Calu3 (cell line): ENCODE measurements at regions not wholly inside any gene's neighbourhood (a gene's known extent, or its start where the extent isn't known, plus 50 kb on each side); places are given as distances from the start of the nearest gene placed in this dataset.

Experiments
- BruUV-seq: library from RNA; stranded (reverse); fragments of 400-500 nt; replicated peaks from 2 replicates; lab custom pipeline; 2021; lab: Mats Ljungman, UMichigan
- CTCF ChIA-PET: fragments of 300-600 bp; sonication (Branson Sonifier 250); formaldehyde crosslinking; loops from one replicate; lab custom pipeline; 2022; ENCODE audit warnings: antibody characterized with exemption; lab: Charles Lee
- DNase-seq: peaks from one replicate; pipeline ENCODE4 v3.0.0; 2022
- H3K27ac Mint-ChIP-seq: one replicate; pipeline ENCODE4 v1.8.0; 2022; ENCODE audit warnings: mixed read lengths; ENCODE audit not compliant: unreplicated experiment
- H3K27me3 Mint-ChIP-seq: one replicate; pipeline ENCODE4 v1.8.0; 2022; ENCODE audit warnings: mixed read lengths; ENCODE audit not compliant: unreplicated experiment
- H3K36me3 Mint-ChIP-seq: one replicate; pipeline ENCODE4 v1.8.0; 2022; ENCODE audit warnings: mild to moderate bottlenecking, moderate library complexity, mixed read lengths; ENCODE audit not compliant: insufficient read depth, unreplicated experiment
- H3K4me1 Mint-ChIP-seq: one replicate; pipeline ENCODE4 v1.8.0; 2022; ENCODE audit warnings: mild to moderate bottlenecking, low read depth, mixed read lengths; ENCODE audit not compliant: unreplicated experiment
- H3K4me3 Mint-ChIP-seq: one replicate; pipeline ENCODE4 v1.8.0; 2022; ENCODE audit warnings: mild to moderate bottlenecking, low read depth, moderate library complexity, mixed read lengths; ENCODE audit not compliant: unreplicated experiment
- H3K9me3 Mint-ChIP-seq: one replicate; pipeline ENCODE4 v1.8.0; 2022; ENCODE audit warnings: low read depth, mixed read lengths; ENCODE audit not compliant: unreplicated experiment
- CTCF ChIP-seq: fragments of 200-600 bp; IDR thresholded peaks from one replicate; pipeline ENCODE4 v1.8.0; 2022; ENCODE audit warnings: antibody characterized with exemption; ENCODE audit not compliant: unreplicated experiment
- intact Hi-C: fragments of 100-400 bp; cut with micrococcal nuclease; formaldehyde crosslinking; loops from one replicate; pipeline ENCODE4 v1.10.0; 2022; ENCODE audit not compliant: unreplicated experiment

- H3K27ac Mint-ChIP-seq = no peak overlapping the region
- H3K9me3 Mint-ChIP-seq = peaks cover 26% of the 10 kb centered on the region
- no peak overlapping the region for H3K4me3 Mint-ChIP-seq
- DNase-seq = no peak
- TF ChIP-seq CTCF = no peak
- no peaks in the 10 kb centered on the region for H3K36me3 Mint-ChIP-seq
- H3K4me1 Mint-ChIP-seq = no peaks in the 10 kb centered on the region
- H3K27me3 Mint-ChIP-seq = no peaks in the 10 kb centered on the region
- CTCF ChIA-PET = no interaction called here
- BruUV-seq = no TSS peak
- intact Hi-C loops = no loop called here
Observed at GRCh38 chr19:31664997-31665396, 315.8 kb upstream of the TSHZ3 start.

GRCh38 chr19:31666126-31666525, 316.9 kb upstream of the TSHZ3 start:
- DNase-seq = no peak
- Mint-ChIP-seq H3K4me1 (no peaks in the 10 kb centered on the region), H3K4me3 (no peak overlapping the region), H3K9me3 (peaks cover 22% of the 10 kb centered on the region), H3K27ac (no peak overlapping the region), H3K36me3 (no peaks in the 10 kb centered on the region), H3K27me3 (no peaks in the 10 kb centered on the region)
- CTCF ChIA-PET = no interaction called here
- TF ChIP-seq CTCF = no peak
- intact Hi-C loops = no loop called here
- no TSS peak for BruUV-seq

- Mint-ChIP-seq H3K4me1 (no peaks in the 10 kb centered on the region), H3K27me3 (no peaks in the 10 kb centered on the region), H3K36me3 (no peaks in the 10 kb centered on the region), H3K27ac (no peak overlapping the region), H3K4me3 (no peak overlapping the region), H3K9me3 (peaks cover 19% of the 10 kb centered on the region)
- BruUV-seq = no TSS peak
- intact Hi-C loops = no loop called here
- CTCF ChIA-PET = no interaction called here
- TF ChIP-seq CTCF = no peak
- no peak for DNase-seq
Observed at GRCh38 chr19:31667106-31667505, 317.9 kb upstream of the TSHZ3 start.

DNA sequence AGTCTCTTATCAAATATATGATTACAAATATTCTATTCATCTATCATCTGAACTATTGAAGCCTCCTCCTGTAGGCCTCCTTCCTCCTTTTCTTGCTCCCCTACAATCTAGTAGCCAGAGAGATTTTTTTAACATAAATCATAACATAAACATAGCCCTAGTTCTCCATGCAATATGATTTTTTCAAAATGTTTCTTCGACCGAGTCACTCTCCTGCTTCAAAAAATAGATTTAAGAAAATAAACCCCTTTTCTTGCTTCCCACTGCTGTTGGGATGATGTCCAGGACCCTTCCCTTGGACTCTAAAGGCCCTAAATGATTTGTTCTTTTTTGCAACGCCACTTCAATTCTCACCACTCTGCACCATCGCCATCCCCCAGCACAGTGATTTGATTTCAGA, 319.7 kb upstream of the TSHZ3 start:
- CTCF ChIA-PET = no interaction called here
- no peak overlapping the region for H3K27ac Mint-ChIP-seq
- peaks cover 23% of the 10 kb centered on the region for H3K9me3 Mint-ChIP-seq
- intact Hi-C loops = no loop called here
- H3K4me3 Mint-ChIP-seq = no peak overlapping the region
- no peak for DNase-seq
- H3K27me3 Mint-ChIP-seq = no peaks in the 10 kb centered on the region
- no peaks in the 10 kb centered on the region for H3K4me1 Mint-ChIP-seq
- no peak for TF ChIP-seq CTCF
- no TSS peak for BruUV-seq
- H3K36me3 Mint-ChIP-seq = no peaks in the 10 kb centered on the region

DNA sequence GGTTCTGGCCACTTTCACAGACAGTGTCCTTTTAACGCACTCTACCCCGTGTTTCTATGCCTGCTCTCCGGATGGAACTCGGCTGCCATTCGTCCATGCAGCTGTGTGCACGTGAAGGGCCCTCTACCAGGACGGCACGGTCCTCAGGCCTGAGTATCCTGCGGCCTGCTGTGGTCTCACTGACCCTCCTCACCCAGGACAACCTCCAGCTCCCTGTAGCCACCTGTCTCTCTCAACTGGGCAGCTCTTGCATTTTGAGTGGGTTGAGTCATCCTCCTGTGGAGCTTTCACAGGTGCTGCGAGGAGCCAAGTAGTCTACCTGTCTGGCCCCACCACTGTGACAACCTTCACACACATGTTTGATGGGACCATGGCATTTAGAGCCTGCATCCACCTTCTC, 321.7 kb upstream of the TSHZ3 start:
- no TSS peak for BruUV-seq
- CTCF ChIA-PET = no interaction called here
- no peak overlapping the region for H3K27ac Mint-ChIP-seq
- H3K4me1 Mint-ChIP-seq = no peaks in the 10 kb centered on the region
- DNase-seq = no peak
- intact Hi-C loops = no loop called here
- no peaks in the 10 kb centered on the region for H3K36me3 Mint-ChIP-seq
- no peak overlapping the region for H3K4me3 Mint-ChIP-seq
- peaks cover 23% of the 10 kb centered on the region for H3K9me3 Mint-ChIP-seq
- no peak for TF ChIP-seq CTCF
- H3K27me3 Mint-ChIP-seq = no peaks in the 10 kb centered on the region
